ENCODE measurements at regions not wholly inside any gene's neighbourhood (a gene's known extent, or its start where the extent isn't known, plus 50 kb on each side); places are given as distances from the start of the nearest gene placed in this dataset.
"Not testable (repeated sequence)": the region's sequence is repeated elsewhere in the genome, so short reads cannot be mapped to it uniquely, and the experiment has no call there.

DNA sequence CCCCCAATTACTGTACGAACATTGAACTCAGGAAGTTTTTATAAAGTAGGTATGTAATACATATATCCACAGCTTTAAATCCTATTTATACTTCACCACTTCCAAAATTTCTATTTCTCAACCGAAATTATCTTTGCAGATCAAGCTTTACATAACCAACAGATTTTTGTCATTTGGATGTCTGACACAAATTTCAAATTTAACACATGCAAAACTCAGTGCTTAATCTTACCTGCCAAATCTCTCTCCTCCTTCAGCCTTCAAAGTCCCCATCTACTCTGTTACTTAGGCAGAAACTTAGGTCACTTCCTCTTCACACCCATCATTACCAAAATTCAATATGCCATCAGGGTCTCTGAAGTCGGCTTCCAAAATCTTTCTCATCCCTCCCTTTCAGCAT, 990.1 kb upstream of the NRXN1 start:
- Histone ChIP-seq H3K27me3 (ENCODE audit: control insufficient read depth, insufficient read depth, low read length) (no peaks in the 10 kb centered on the region), H3K4me3 (ENCODE audit: low read depth, low read length) (no peak overlapping the region), H3K36me3 (ENCODE audit: control insufficient read depth, insufficient read depth, low read length) (no peaks in the 10 kb centered on the region)
- no peak for DNase-seq (ENCODE audit: low read depth)
- TF ChIP-seq CTCF (IDR thresholded peaks at IDR 0.05; ENCODE audit: insufficient read depth, low read length, poor library complexity, severe bottlenecking), result no peak

DNA sequence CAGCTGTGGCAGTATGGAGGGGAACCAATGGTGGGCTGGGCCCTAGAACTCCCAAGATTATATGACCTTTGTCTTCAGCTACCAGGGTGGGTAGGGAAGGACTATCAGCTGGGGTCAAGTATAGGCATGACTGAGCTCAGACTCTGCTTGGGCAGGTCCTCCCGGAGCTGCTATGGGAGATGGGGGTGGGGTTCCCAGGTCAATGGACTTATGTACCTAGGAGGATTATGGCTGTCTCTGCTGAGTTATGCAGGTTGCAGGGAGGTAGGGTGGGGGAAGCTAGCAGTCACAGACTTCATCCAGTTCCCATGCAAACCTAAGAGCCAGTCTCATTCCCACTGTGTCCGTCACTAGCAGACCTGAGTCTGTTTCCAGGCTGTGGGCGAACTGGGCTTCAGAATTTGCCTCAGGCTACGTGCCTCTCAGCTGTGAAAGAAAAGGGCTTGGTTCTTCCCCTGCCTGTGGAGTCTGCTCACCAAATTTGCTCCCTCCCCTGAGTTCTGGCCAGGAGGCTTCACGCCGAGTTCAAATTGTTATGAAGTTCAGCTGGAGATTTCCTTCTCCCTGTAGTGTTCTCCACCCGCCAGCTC, 985.8 kb upstream of the NRXN1 start:
- Histone ChIP-seq H3K4me3 (ENCODE audit: low read depth, low read length) (no peak overlapping the region), H3K36me3 (ENCODE audit: control insufficient read depth, insufficient read depth, low read length) (no peaks in the 10 kb centered on the region), H3K27me3 (ENCODE audit: control insufficient read depth, insufficient read depth, low read length) (no peaks in the 10 kb centered on the region)
- no peak for DNase-seq (ENCODE audit: low read depth)
- no peak for TF ChIP-seq CTCF (IDR thresholded peaks at IDR 0.05; ENCODE audit: insufficient read depth, low read length, poor library complexity, severe bottlenecking)

DNA sequence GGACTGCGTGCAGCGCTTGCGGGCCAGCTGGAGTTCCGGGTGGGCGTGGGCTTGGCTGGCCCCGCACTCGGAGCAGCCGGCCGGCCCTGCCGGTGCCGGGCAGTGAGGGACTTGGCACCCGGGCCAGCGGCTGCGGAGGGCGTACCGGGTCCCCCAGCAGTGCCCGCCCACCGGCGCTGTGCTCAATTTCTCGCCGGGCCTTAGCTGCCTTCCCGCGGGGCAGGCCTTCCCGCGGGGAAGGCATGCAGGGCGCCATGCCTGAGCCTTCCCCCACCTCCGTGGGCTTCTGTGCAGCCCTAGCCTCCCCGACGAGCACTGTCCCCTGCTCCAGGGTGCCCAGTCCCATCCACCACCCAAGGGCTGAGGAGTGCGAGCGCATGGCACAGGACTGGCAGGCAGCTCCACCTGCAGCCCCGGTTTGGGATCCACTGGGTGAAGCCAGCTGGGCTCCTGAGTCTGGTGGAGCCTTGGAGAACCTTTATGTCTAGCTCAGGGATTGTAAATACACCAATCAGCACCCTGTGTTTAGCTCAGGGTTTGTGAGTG, 975.0 kb upstream of the NRXN1 start:
- H3K27me3 ChIP-seq (ENCODE audit: control insufficient read depth, insufficient read depth, low read length); H3K4me3 ChIP-seq (ENCODE audit: low read depth, low read length); H3K36me3 ChIP-seq (ENCODE audit: control insufficient read depth, insufficient read depth, low read length); DNase-seq (ENCODE audit: low read depth): not testable (repeated sequence)

- Histone ChIP-seq H3K27me3 (ENCODE audit: control insufficient read depth, insufficient read depth, low read length) (no peaks in the 10 kb centered on the region), H3K4me3 (ENCODE audit: low read depth, low read length) (no peak overlapping the region), H3K36me3 (ENCODE audit: control insufficient read depth, insufficient read depth, low read length) (no peaks in the 10 kb centered on the region)
- no peak for DNase-seq (ENCODE audit: low read depth)
- no peak for TF ChIP-seq CTCF (IDR thresholded peaks at IDR 0.05; ENCODE audit: insufficient read depth, low read length, poor library complexity, severe bottlenecking)
Measured at GRCh38 chr2:52000151-52000855, 968.4 kb upstream of the NRXN1 start.

GRCh38 chr2:51998890-51999289, 967.0 kb upstream of the NRXN1 start:
- Histone ChIP-seq H3K36me3 (ENCODE audit: control insufficient read depth, insufficient read depth, low read length) (no peaks in the 10 kb centered on the region), H3K4me3 (ENCODE audit: low read depth, low read length) (no peak overlapping the region), H3K27me3 (ENCODE audit: control insufficient read depth, insufficient read depth, low read length) (no peaks in the 10 kb centered on the region)
- TF ChIP-seq CTCF (IDR thresholded peaks at IDR 0.05; ENCODE audit: insufficient read depth, low read length, poor library complexity, severe bottlenecking), result no peak
- DNase-seq (ENCODE audit: low read depth), result no peak

GRCh38 chr2:51997571-51997970, 965.6 kb upstream of the NRXN1 start:
- Histone ChIP-seq H3K4me3 (ENCODE audit: low read depth, low read length) (no peak overlapping the region), H3K36me3 (ENCODE audit: control insufficient read depth, insufficient read depth, low read length) (no peaks in the 10 kb centered on the region), H3K27me3 (ENCODE audit: control insufficient read depth, insufficient read depth, low read length) (no peaks in the 10 kb centered on the region)
- peak; percentile 14 for TF ChIP-seq CTCF (IDR thresholded peaks at IDR 0.05; ENCODE audit: insufficient read depth, low read length, poor library complexity, severe bottlenecking)
- no peak for DNase-seq (ENCODE audit: low read depth)
